CD14-positive monocyte (primary cell): ENCODE measurements at regions not wholly inside any gene's neighbourhood (a gene's known extent, or its start where the extent isn't known, plus 50 kb on each side); places are given as distances from the start of the nearest gene placed in this dataset.

Source experiments
- DNase-seq, 3 donors: peaks; one replicate each; pipeline ENCODE4 v3.0.0-alpha.2; 2011 to 2022
- H2AFZ ChIP-seq: 2 replicates; pipeline ENCODE4 v1.6.0; 2012; ENCODE audit warnings: mild to moderate bottlenecking, low read depth, low read length, inconsistent platforms; ENCODE audit not compliant: insufficient read depth, poor library complexity, severe bottlenecking
- H3K27ac ChIP-seq, 2 donors: 1 replicate in 1 of 2; 2 replicates in 1 of 2; pipeline ENCODE4 v1.5.1; 2012 to 2013; ENCODE audit warnings: low read length in 2 of 2, control low read depth in 1 of 2, inconsistent platforms in 1 of 2, low read depth in 1 of 2, mild to moderate bottlenecking in 1 of 2
- H3K27me3 ChIP-seq, 2 donors: one replicate each; pipeline versions ENCODE4 v1.6.0 to v1.6.1; 2011 to 2013; ENCODE audit warnings: low read length in 2 of 2; ENCODE audit not compliant: control insufficient read depth in 2 of 2, insufficient read depth in 2 of 2
- H3K36me3 ChIP-seq, 2 donors: replicated peaks in 1 of 2; 1 replicate in 1 of 2; 2 replicates in 1 of 2; pipeline versions ENCODE4 v1.5.1 to v1.6.1; 2012 to 2013; ENCODE audit warnings: low read length in 2 of 2, control low read depth in 1 of 2, inconsistent platforms in 1 of 2, mild to moderate bottlenecking in 1 of 2; ENCODE audit not compliant: insufficient read depth in 2 of 2, control insufficient read depth in 1 of 2
- H3K4me1 ChIP-seq, 2 donors: 1 replicate in 1 of 2; 2 replicates in 1 of 2; pipeline versions ENCODE4 v1.5.1 to v1.6.1; 2012 to 2013; ENCODE audit warnings: low read length in 2 of 2, control low read depth in 1 of 2, inconsistent platforms in 1 of 2, mild to moderate bottlenecking in 1 of 2, moderate library complexity in 1 of 2; ENCODE audit not compliant: insufficient read depth in 2 of 2, control insufficient read depth in 1 of 2
- H3K4me2 ChIP-seq: replicated peaks from 2 replicates; pipeline ENCODE3; 2012; ENCODE audit warnings: low read length, moderate library complexity, mild to moderate bottlenecking; ENCODE audit not compliant: poor library complexity, severe bottlenecking; ENCODE audit errors: extremely low read depth
- H3K4me3 ChIP-seq, 3 experiments: fragments of 200-600 bp in 1 of 3; sonication (generic) in 1 of 3; replicated peaks in 1 of 3; 1 replicate in 2 of 3; 2 replicates in 1 of 3; pipeline ENCODE4 v1.5.1; 2011 to 2013; ENCODE audit warnings: low read length in 3 of 3, mild to moderate bottlenecking in 3 of 3, control low read depth in 2 of 3, low read depth in 2 of 3, inconsistent platforms in 1 of 3, moderate library complexity in 1 of 3
- H3K79me2 ChIP-seq: 2 replicates; pipeline ENCODE4 v1.6.0; 2012; ENCODE audit warnings: mild to moderate bottlenecking, control low read depth, inconsistent platforms, low read length, moderate library complexity; ENCODE audit not compliant: insufficient read depth
- H3K9ac ChIP-seq: 2 replicates; pipeline ENCODE4 v1.6.0; 2017; ENCODE audit warnings: low read length, mild to moderate bottlenecking; ENCODE audit not compliant: insufficient read depth, poor library complexity, severe bottlenecking
- H3K9me3 ChIP-seq, 2 donors: replicated peaks in 1 of 2; 1 replicate in 1 of 2; 2 replicates in 1 of 2; pipeline versions ENCODE4 v1.5.1 to v1.6.1; 2012 to 2013; ENCODE audit warnings: low read length in 2 of 2, control low read depth in 1 of 2; ENCODE audit not compliant: control insufficient read depth in 1 of 2, insufficient read depth in 1 of 2
- H4K20me1 ChIP-seq: 2 replicates; pipeline ENCODE4 v1.6.0; 2012; ENCODE audit warnings: mild to moderate bottlenecking, low read length, control low read depth, moderate library complexity; ENCODE audit not compliant: insufficient read depth
- H3K27ac Mint-ChIP-seq, 7 donors: one replicate each; pipeline ENCODE4 v1.8.0; 2020; ENCODE audit warnings: mild to moderate bottlenecking in 7 of 7, mixed read lengths in 7 of 7, moderate library complexity in 6 of 7, inconsistent platforms in 2 of 7
- H3K27me3 Mint-ChIP-seq, 3 donors: one replicate each; pipeline ENCODE4 v1.8.0; 2021 to 2022; ENCODE audit warnings: low read depth in 3 of 3, mild to moderate bottlenecking in 3 of 3, mixed read lengths in 3 of 3, moderate library complexity in 3 of 3, inconsistent platforms in 1 of 3
- H3K36me3 Mint-ChIP-seq, 2 donors: one replicate each; pipeline ENCODE4 v1.8.0; 2020; ENCODE audit warnings: mixed read lengths in 2 of 2, inconsistent platforms in 1 of 2, mild to moderate bottlenecking in 1 of 2
- H3K4me1 Mint-ChIP-seq: one replicate; pipeline ENCODE4 v1.8.0; 2020; ENCODE audit warnings: mild to moderate bottlenecking, mixed read lengths
- H3K4me3 Mint-ChIP-seq, 2 donors: one replicate each; pipeline ENCODE4 v1.8.0; 2020; ENCODE audit warnings: mild to moderate bottlenecking in 2 of 2, mixed read lengths in 2 of 2, moderate library complexity in 1 of 2
- H3K9me3 Mint-ChIP-seq, 7 donors: one replicate each; pipeline ENCODE4 v1.8.0; 2020 to 2022; ENCODE audit warnings: mixed read lengths in 7 of 7, mild to moderate bottlenecking in 6 of 7, moderate library complexity in 6 of 7, inconsistent platforms in 2 of 7
- WGBS: methylation state at CpG from one replicate; pipeline ENCODE4 v1.1.5; 2013; ENCODE audit warnings: missing lambda C conversion rate; ENCODE audit not compliant: insufficient coverage; 5-methylcytosine and 5-hydroxymethylcytosine counted together
- intact Hi-C, 2 donors: fragments of 100-400 bp; cut with micrococcal nuclease; formaldehyde crosslinking; loops; one replicate each; pipeline versions ENCODE4 v1.15.0 to v1.15.1; 2023
- TF ChIP-seq, protein P1 (sequence below): fragments of 200-600 bp; IDR thresholded peaks from one replicate; pipeline ENCODE4 v1.8.0; 2022; ENCODE audit warnings: antibody characterized with exemption, mild to moderate bottlenecking

- Histone ChIP-seq H4K20me1 (no peaks in the 10 kb centered on the region), H3K27ac (no peak overlapping the region), H3K4me1 (no peaks in the 10 kb centered on the region), H3K4me3 (no peak overlapping the region), H3K79me2 (no peaks in the 10 kb centered on the region), H3K27me3 (no peaks in the 10 kb centered on the region), H3K9me3 (peaks cover 4 to 5% of the 10 kb centered on the region in 2 donors), H3K4me2 (no peak overlapping the region), H3K36me3 (no peaks in the 10 kb centered on the region), H3K9ac (no peak overlapping the region), H2AFZ (no peak overlapping the region)
- TF ChIP-seq, protein P1, sequence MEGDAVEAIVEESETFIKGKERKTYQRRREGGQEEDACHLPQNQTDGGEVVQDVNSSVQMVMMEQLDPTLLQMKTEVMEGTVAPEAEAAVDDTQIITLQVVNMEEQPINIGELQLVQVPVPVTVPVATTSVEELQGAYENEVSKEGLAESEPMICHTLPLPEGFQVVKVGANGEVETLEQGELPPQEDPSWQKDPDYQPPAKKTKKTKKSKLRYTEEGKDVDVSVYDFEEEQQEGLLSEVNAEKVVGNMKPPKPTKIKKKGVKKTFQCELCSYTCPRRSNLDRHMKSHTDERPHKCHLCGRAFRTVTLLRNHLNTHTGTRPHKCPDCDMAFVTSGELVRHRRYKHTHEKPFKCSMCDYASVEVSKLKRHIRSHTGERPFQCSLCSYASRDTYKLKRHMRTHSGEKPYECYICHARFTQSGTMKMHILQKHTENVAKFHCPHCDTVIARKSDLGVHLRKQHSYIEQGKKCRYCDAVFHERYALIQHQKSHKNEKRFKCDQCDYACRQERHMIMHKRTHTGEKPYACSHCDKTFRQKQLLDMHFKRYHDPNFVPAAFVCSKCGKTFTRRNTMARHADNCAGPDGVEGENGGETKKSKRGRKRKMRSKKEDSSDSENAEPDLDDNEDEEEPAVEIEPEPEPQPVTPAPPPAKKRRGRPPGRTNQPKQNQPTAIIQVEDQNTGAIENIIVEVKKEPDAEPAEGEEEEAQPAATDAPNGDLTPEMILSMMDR: no peak
- Mint-ChIP-seq H3K36me3 (no peaks in the 10 kb centered on the region), H3K9me3 (peaks cover 4 to 13% (median 8%) of the 10 kb centered on the region in 7 donors), H3K4me3 (no peak overlapping the region), H3K27ac (no peak overlapping the region), H3K4me1 (no peaks in the 10 kb centered on the region), H3K27me3 (peaks cover 16 to 17% (median 16%) of the 10 kb centered on the region in 3 donors)
- DNase-seq: no peak
- intact Hi-C loops: no loop called here
- 98% methylated on average over 5 of the region's 6 CpGs for WGBS
These were observed 80.1 kb upstream of the ZNF469 start for GRCh38 chr16:88302666-88303065.

DNA sequence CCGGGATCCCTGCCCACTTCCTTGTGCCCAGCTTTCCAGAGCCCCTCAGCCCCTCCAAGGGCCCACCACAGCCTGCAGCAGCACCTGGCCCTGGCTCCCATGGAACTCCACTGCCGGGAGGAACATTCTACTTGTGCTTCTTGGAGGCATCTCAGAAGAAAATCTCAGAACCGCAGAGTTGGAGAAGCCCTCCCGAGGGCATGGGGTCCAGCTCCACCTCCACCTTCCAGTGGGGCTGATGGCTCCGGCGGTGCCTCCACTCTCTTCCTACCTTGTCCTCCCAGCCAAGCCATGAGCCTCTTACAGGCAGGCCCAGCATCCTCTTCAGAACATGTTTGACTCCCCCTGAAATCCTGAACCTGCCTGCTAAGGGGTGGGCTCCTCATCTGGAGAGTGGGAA, 79.4 kb upstream of the ZNF469 start:
- Histone ChIP-seq H3K9me3 (peaks cover 4 to 5% of the 10 kb centered on the region in 2 donors), H3K4me3 (no peak overlapping the region), H3K9ac (no peak overlapping the region), H3K27ac (no peak overlapping the region), H3K4me2 (no peak overlapping the region), H3K36me3 (no peaks in the 10 kb centered on the region), H2AFZ (no peak overlapping the region), H4K20me1 (no peaks in the 10 kb centered on the region), H3K27me3 (no peaks in the 10 kb centered on the region), H3K79me2 (no peaks in the 10 kb centered on the region), H3K4me1 (no peaks in the 10 kb centered on the region)
- DNase-seq: no peak
- WGBS: 84% methylated on average over 6 of the region's 6 CpGs
- H3K4me1 Mint-ChIP-seq: no peaks in the 10 kb centered on the region
- peaks cover 4 to 13% (median 8%) of the 10 kb centered on the region in 7 donors for H3K9me3 Mint-ChIP-seq
- TF ChIP-seq, protein P1: no peak
- H3K36me3 Mint-ChIP-seq: no peaks in the 10 kb centered on the region
- H3K27me3 Mint-ChIP-seq: peaks cover 16 to 18% (median 16%) of the 10 kb centered on the region in 3 donors
- H3K4me3 Mint-ChIP-seq: no peak overlapping the region
- H3K27ac Mint-ChIP-seq: no peak overlapping the region
- intact Hi-C loops: no loop called here
